BE2C (cell line): ENCODE measurements at regions not wholly inside any gene's neighbourhood (a gene's known extent, or its start where the extent isn't known, plus 50 kb on each side); places are given as distances from the start of the nearest gene placed in this dataset.
A peak's percentile ranks its signal among the peaks of the same experiment; 100 is the strongest.

Experiments
- DNase-seq: peaks from one replicate; pipeline ENCODE4 v3.0.0-alpha.2; 2020
- H3K27me3 ChIP-seq: fragments of 250-450 bp; sonication (Bioruptor Pico); 2 replicates; pipeline ENCODE4 v1.5.1; 2020; ENCODE audit warnings: mild to moderate bottlenecking
- H3K36me3 ChIP-seq: fragments of 250-450 bp; sonication (Bioruptor Pico); 2 replicates; pipeline ENCODE4 v1.5.1; 2020; ENCODE audit warnings: mild to moderate bottlenecking
- H3K4me1 ChIP-seq: fragments of 250-450 bp; sonication (Bioruptor Pico); 2 replicates; pipeline ENCODE4 v1.5.1; 2020
- H3K4me3 ChIP-seq: 2 replicates; pipeline ENCODE4 v1.5.1; 2011; ENCODE audit warnings: low read depth, low read length
- H3K9me3 ChIP-seq: fragments of 250-450 bp; sonication (Bioruptor Pico); 2 replicates; pipeline ENCODE4 v1.5.1; 2020
- TF ChIP-seq, protein P1 (sequence below): IDR thresholded peaks from 2 replicates; pipeline ENCODE4 v1.5.1; 2012; ENCODE audit warnings: mild to moderate bottlenecking, low read depth, low read length

DNA sequence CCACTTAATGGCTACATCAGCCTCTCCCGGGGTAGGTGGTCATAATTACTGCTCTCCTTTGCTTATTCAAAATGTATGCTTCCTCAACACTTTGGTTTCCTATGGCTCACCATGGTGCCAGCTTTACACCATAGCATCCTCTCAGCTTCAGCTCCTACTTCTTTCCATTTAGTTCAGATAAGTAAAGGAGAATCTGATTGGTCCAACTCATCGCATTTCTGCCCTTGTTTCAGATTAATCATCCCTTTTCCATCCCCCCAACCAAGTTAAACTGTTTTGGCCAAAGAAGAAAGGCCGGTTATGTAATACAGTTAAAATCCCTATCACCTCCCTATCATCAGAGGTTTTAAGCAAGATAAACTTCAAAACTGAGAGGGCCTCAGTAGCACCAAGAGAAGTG, 130.5 kb downstream of the CETN3 start:
- Histone ChIP-seq H3K4me1 (no peaks in the 10 kb centered on the region), H3K4me3 (no peak overlapping the region), H3K36me3 (no peaks in the 10 kb centered on the region), H3K9me3 (no peaks in the 10 kb centered on the region), H3K27me3 (peaks cover 4% of the 10 kb centered on the region; the same call in 1 of the 2 replicates)
- TF ChIP-seq, protein P1, sequence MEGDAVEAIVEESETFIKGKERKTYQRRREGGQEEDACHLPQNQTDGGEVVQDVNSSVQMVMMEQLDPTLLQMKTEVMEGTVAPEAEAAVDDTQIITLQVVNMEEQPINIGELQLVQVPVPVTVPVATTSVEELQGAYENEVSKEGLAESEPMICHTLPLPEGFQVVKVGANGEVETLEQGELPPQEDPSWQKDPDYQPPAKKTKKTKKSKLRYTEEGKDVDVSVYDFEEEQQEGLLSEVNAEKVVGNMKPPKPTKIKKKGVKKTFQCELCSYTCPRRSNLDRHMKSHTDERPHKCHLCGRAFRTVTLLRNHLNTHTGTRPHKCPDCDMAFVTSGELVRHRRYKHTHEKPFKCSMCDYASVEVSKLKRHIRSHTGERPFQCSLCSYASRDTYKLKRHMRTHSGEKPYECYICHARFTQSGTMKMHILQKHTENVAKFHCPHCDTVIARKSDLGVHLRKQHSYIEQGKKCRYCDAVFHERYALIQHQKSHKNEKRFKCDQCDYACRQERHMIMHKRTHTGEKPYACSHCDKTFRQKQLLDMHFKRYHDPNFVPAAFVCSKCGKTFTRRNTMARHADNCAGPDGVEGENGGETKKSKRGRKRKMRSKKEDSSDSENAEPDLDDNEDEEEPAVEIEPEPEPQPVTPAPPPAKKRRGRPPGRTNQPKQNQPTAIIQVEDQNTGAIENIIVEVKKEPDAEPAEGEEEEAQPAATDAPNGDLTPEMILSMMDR = no peak
- DNase-seq = no peak

DNA sequence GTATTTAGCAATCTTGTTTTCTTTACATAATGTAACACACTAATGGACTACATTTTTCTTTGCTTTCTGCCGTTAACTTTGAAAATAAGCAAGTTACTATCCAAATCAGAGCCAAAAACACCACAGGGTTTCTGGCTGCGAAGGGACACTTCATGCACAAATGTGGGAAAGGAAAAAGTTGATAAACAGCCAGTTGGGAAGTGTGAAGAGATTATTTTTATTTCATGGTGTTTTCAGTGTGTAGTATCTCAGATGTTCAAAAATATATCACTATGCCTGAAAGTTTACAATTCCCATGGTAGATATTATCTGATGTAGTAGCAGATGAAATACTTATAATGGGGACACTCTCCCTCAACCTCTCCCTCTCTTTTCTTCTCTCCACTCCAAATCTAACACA, 135.3 kb downstream of the CETN3 start:
- Histone ChIP-seq H3K9me3 (no peaks in the 10 kb centered on the region), H3K36me3 (no peaks in the 10 kb centered on the region), H3K4me1 (no peaks in the 10 kb centered on the region), H3K27me3 (peaks cover 4% of the 10 kb centered on the region; the same call in 1 of the 2 replicates), H3K4me3 (no peak overlapping the region)
- TF ChIP-seq, protein P1 = no peak
- no peak for DNase-seq

DNA sequence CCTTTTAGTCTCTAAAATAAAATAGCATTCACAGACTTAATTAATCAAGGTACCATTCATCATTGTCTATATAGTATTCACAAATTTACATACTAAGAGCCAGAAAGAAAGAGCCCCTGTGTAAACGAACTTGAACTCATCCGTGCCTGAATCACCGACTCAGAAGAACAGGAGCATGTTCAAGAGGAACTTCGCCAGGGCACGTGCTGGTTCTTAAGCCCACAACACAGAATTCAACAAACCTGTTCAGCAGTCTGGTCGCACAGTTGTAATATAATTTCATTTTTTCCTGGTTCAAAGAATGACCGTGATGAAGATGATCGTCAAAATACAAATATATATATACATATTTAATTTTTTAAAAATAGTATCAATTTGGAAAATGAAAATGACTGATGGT, 141.9 kb downstream of the CETN3 start:
- no peak for DNase-seq
- H3K36me3 ChIP-seq = no peaks in the 10 kb centered on the region
- TF ChIP-seq, protein P1 = no peak
- no peak overlapping the region for H3K4me3 ChIP-seq
- no peaks in the 10 kb centered on the region for H3K27me3 ChIP-seq
- H3K9me3 ChIP-seq = no peaks in the 10 kb centered on the region
- peaks cover 4% of the 10 kb centered on the region for H3K4me1 ChIP-seq

DNA sequence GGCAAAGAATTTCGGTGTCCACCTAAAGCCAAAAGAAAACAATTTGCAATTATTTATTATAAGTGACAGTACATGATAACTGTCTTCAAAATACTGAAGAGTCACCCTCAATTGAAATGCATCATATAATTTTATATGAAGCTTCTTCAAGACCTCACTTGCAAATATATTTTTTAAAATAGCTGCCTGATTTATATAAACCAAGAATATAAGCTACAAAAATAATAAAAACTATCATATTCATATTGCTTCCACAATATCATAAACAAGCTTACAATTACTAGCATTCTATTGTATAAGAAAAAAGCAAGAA, 144.1 kb downstream of the CETN3 start:
- no peak for DNase-seq
- Histone ChIP-seq H3K27me3 (no peaks in the 10 kb centered on the region), H3K36me3 (no peaks in the 10 kb centered on the region), H3K9me3 (no peaks in the 10 kb centered on the region), H3K4me3 (no peak overlapping the region), H3K4me1 (peaks cover 4% of the 10 kb centered on the region)
- TF ChIP-seq, protein P1 = no peak

DNA sequence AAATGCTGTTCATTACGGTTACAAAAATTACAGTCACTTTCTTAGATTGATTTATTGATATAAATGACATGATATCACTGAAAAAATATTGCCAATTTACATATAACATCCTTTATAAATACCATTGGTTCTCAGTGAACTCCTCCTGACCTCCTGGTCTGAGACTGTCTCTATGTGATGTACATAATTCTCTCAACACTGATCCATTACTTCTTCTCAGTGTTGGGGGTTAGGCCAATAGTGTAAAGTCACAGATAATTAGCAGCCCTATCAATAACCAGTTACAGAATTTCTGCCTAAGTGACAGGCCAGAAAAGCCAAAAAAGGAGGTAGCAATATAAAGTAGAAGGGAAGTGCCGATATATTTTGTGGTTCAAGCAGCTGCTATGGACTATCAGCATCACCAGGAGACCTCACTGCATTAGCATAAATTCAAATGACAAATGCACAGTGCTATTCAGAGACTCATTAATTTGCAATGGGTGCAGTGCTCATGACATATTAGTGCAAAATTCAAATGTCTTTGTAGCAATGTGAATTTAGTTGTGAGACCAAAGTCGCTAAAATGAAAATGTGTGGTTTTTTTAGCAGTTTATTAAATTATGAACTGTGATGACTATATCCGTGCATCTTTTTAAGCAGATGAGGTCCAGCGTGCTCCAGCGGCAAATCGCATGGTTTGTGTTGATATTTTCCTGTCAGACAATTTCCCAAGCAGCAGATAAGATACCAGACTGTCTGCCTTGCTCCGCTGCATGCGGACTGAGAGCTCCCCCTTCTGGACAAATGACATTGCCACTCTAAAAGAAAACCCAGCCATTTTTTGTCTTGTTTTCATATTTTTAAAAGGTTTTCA, 144.6 kb downstream of the CETN3 start:
- Histone ChIP-seq H3K9me3 (no peaks in the 10 kb centered on the region), H3K4me3 (no peak overlapping the region), H3K4me1 (peaks cover 4% of the 10 kb centered on the region), H3K27me3 (no peaks in the 10 kb centered on the region), H3K36me3 (no peaks in the 10 kb centered on the region)
- peak; percentile 74 for DNase-seq
- TF ChIP-seq, protein P1 = peak; percentile 100

DNA sequence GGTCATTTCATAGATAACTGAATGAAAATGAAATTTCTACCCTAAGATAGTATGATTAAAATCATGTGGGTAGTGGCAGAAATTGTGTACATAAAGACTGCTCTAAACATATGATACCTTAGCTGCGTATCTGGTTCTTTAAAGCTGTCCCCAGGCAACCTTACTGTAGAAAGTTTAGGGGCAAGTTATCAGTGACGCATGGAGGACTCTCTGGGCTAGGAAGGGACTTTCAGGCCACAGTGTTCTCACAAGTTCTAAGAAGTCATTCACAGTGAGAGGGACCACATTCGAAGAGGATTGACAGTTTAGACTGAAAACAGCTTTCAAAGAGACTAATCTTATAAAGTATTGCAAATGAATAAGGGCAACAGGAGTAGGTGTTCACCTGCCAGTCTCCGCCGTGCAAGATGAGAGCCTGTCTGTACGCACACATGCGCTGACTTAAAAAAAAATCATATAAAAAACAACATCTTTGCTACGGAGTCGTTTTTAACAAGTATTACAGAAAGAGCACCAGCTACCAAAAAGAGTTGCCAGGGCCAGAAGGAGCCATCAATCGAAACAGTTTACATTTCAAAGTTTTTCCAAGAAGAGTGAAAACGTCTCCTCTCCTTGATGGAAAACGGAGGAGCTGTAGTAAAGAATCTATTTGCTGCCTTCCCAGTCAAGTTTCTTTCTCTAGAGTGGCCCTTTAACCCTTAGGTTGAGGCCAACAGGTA, 146.3 kb downstream of the CETN3 start:
- Histone ChIP-seq H3K9me3 (no peaks in the 10 kb centered on the region), H3K36me3 (no peaks in the 10 kb centered on the region), H3K4me1 (peaks cover 4% of the 10 kb centered on the region), H3K4me3 (no peak overlapping the region), H3K27me3 (no peaks in the 10 kb centered on the region)
- TF ChIP-seq, protein P1 = no peak
- no peak for DNase-seq
